T-cell (primary cell): ENCODE measurements at regions not wholly inside any gene's neighbourhood (a gene's known extent, or its start where the extent isn't known, plus 50 kb on each side); places are given as distances from the start of the nearest gene placed in this dataset.

Experiments
- ATAC-seq, 4 experiments: fragments of 200-7000 bp in 3 of 4; fragments of 150-1000 bp in 1 of 4; cut with Tn5 transposase; replicated peaks in 1 of 4; 1 replicate in 3 of 4; 2 replicates in 1 of 4; pipeline ENCODE4 v1.10.0; 2021; ENCODE audit warnings: moderate library complexity in 3 of 4, mild to moderate bottlenecking in 2 of 4, moderate number of reproducible peaks in 1 of 4
- CTCF ChIA-PET, 2 donors: fragments of 300-600 bp; sonication (Branson Sonifier 250); formaldehyde crosslinking; loops; one replicate each; lab custom pipeline; 2022; ENCODE audit warnings: antibody characterized with exemption in 2 of 2; lab: Charles Lee
- POLR2A ChIA-PET, 2 donors: fragments of 300-600 bp; sonication (Branson Sonifier 250); formaldehyde crosslinking; loops; one replicate each; lab custom pipeline; 2022; ENCODE audit warnings: antibody characterized with exemption in 2 of 2; lab: Charles Lee
- DNase-seq, 35 experiments: peaks; one replicate each; pipeline versions ENCODE4 v3.0.0 to v3.0.0-alpha.2; 2013 to 2023
- H3K27ac ChIP-seq: one replicate; pipeline ENCODE4 v1.5.1; 2013; ENCODE audit warnings: low read length
- H3K27me3 ChIP-seq, 2 experiments: replicated peaks in 1 of 2; 1 replicate in 1 of 2; 2 replicates in 1 of 2; pipeline versions ENCODE4 v1.6.1 to v1.7.0; 2013; ENCODE audit warnings: low read length in 1 of 2, mixed read lengths in 1 of 2; ENCODE audit not compliant: control insufficient read depth in 2 of 2, insufficient read depth in 2 of 2; ENCODE audit errors: extremely low read depth in 1 of 2
- H3K36me3 ChIP-seq, 2 donors: 1 replicate in 1 of 2; 2 replicates in 1 of 2; pipeline versions ENCODE4 v1.6.1 to v1.7.0; 2013; ENCODE audit warnings: low read length in 1 of 2; ENCODE audit not compliant: control insufficient read depth in 2 of 2, insufficient read depth in 1 of 2; ENCODE audit errors: extremely low read depth in 1 of 2
- H3K4me1 ChIP-seq, 2 experiments: 1 replicate in 1 of 2; 2 replicates in 1 of 2; pipeline versions ENCODE4 v1.6.1 to v1.7.0; 2013; ENCODE audit warnings: low read length in 2 of 2, mixed read lengths in 1 of 2; ENCODE audit not compliant: insufficient read depth in 2 of 2, control insufficient read depth in 1 of 2; ENCODE audit errors: extremely low read depth in 1 of 2
- H3K4me3 ChIP-seq, 2 donors: 1 replicate in 1 of 2; 2 replicates in 1 of 2; pipeline versions ENCODE4 v1.5.1 to v1.7.0; 2013; ENCODE audit warnings: mild to moderate bottlenecking in 2 of 2, low read length in 1 of 2, moderate library complexity in 1 of 2; ENCODE audit not compliant: control insufficient read depth in 1 of 2; ENCODE audit errors: extremely low read depth in 1 of 2
- H3K9me3 ChIP-seq: 2 replicates; pipeline ENCODE4 v1.7.0; 2013
- H3K27ac Mint-ChIP-seq, 2 donors: one replicate each; pipeline ENCODE4 v1.8.0; 2020 to 2021; ENCODE audit warnings: mild to moderate bottlenecking in 2 of 2, mixed read lengths in 2 of 2
- H3K27me3 Mint-ChIP-seq, 2 donors: one replicate each; pipeline ENCODE4 v1.8.0; 2021 to 2022; ENCODE audit warnings: mixed read lengths in 2 of 2
- H3K36me3 Mint-ChIP-seq: one replicate; pipeline ENCODE4 v1.8.0; 2021; ENCODE audit warnings: mixed read lengths
- H3K4me1 Mint-ChIP-seq, 3 donors: one replicate each; pipeline ENCODE4 v1.8.0; 2020 to 2022; ENCODE audit warnings: mixed read lengths in 3 of 3, mild to moderate bottlenecking in 1 of 3
- H3K4me3 Mint-ChIP-seq, 3 donors: one replicate each; pipeline ENCODE4 v1.8.0; 2020 to 2022; ENCODE audit warnings: mild to moderate bottlenecking in 3 of 3, mixed read lengths in 3 of 3, moderate library complexity in 3 of 3
- H3K9me3 Mint-ChIP-seq, 3 donors: one replicate each; pipeline ENCODE4 v1.8.0; 2020 to 2022; ENCODE audit warnings: mixed read lengths in 3 of 3
- WGBS: methylation state at CpG from one replicate; pipeline ENCODE4 v1.1.5; 2013; ENCODE audit warnings: missing lambda C conversion rate; ENCODE audit not compliant: insufficient coverage; 5-methylcytosine and 5-hydroxymethylcytosine counted together

DNA sequence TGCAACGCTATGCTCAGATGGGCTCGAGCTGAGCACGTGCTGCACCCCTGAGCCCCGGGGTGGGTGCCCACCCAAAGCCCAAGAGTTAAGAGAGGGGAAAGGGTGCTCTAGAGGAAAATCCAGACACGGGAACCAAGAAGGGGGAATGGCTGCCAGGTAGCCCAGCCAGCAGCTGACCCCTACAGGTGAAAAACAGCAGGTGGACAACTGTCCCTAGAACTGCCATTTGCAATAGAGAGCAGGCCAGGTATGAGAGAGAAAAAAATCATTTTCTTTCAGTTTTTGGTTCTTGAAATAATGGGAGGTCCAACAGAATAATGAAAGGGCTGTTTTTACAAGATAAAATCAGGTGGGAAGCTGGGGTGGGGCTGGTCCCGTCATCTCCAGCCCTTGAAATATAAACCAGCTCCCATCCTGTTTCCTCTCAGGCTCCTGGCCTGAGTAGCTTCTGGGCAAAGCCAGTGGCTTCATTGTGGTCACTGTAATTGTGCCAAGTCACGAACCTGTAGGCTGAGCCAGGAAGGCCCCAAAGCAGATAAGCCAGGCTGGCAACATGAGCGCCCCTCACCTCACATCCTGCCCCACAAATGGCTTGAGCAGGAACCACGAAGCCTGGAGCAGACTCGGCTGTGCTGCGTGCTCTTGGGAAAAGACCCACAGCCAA lies 257.8 kb downstream of the SNX10 start:
- no peak for DNase-seq
- Histone ChIP-seq H3K9me3 (no peaks in the 10 kb centered on the region), H3K27me3 (peaks cover 0 to 24% of the 10 kb centered on the region in 2 experiments), H3K36me3 (no peaks in the 10 kb centered on the region), H3K27ac (no peak overlapping the region), H3K4me3 (no peak overlapping the region), H3K4me1 (no peaks in the 10 kb centered on the region)
- Mint-ChIP-seq H3K4me1 (no peaks in the 10 kb centered on the region), H3K27ac (no peak overlapping the region), H3K4me3 (no peak overlapping the region), H3K9me3 (no peaks in the 10 kb centered on the region), H3K27me3 (peaks cover 37% of the 10 kb centered on the region in 2 donors), H3K36me3 (no peaks in the 10 kb centered on the region)
- no peak for ATAC-seq
- CTCF ChIA-PET = no interaction called here
- POLR2A ChIA-PET = no interaction called here
- WGBS = 47% methylated on average over 8 of the region's 11 CpGs

DNA sequence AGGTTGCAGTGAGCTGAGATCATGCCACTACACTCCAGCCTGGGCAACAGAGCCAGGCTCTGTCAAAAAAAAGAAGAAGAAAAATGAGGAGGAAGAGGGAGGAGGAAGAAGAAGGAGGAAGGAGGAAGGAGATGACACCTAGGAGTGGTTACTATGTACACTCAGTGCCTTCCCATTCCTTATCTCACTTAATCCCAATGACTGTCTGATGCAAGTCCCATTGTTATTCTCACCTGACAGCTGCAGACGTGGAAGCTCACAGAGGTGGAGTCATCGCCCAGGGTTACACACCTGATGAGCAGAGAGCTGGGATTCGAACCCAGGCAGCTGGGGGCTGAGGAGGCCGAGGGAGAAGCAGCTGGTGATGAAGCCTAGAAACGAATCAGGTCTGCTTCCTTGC lies 258.8 kb downstream of the SNX10 start:
- Histone ChIP-seq H3K36me3 (no peaks in the 10 kb centered on the region), H3K27me3 (peaks cover 0 to 24% of the 10 kb centered on the region in 2 experiments), H3K27ac (no peak overlapping the region), H3K4me1 (no peaks in the 10 kb centered on the region), H3K4me3 (no peak overlapping the region), H3K9me3 (no peaks in the 10 kb centered on the region)
- Mint-ChIP-seq H3K36me3 (no peaks in the 10 kb centered on the region), H3K27ac (no peak overlapping the region), H3K4me3 (no peak overlapping the region), H3K4me1 (no peaks in the 10 kb centered on the region), H3K9me3 (no peaks in the 10 kb centered on the region), H3K27me3 (peaks cover 30 to 36% of the 10 kb centered on the region in 2 donors)
- no peak for ATAC-seq
- no peak for DNase-seq
- ChIA-PET CTCF (no interaction called here), POLR2A (no interaction called here)
- WGBS = 59% methylated on average over 4 of the region's 5 CpGs

DNA sequence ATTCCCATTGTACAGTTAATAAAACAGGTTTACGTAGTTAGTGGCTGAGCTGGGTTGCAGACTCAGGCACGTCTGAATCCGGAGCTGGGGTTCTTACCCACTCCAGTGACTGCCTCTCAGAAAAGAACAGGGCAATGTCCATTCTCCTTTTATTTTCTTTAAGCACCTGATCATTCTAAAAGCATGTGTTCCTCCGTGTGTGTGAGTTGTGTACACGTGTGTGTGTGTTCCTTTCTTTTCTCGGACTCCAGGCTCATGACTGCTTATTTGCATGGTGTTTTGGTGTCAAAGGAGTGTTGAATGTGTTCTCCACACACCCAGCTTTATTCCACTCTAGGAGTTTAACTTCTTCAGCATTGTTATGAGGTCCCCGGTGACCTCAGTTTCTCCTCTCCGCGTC lies 260.1 kb downstream of the SNX10 start:
- POLR2A ChIA-PET = no interaction called here
- H3K4me1 Mint-ChIP-seq = no peaks in the 10 kb centered on the region
- CTCF ChIA-PET = no interaction called here

DNA sequence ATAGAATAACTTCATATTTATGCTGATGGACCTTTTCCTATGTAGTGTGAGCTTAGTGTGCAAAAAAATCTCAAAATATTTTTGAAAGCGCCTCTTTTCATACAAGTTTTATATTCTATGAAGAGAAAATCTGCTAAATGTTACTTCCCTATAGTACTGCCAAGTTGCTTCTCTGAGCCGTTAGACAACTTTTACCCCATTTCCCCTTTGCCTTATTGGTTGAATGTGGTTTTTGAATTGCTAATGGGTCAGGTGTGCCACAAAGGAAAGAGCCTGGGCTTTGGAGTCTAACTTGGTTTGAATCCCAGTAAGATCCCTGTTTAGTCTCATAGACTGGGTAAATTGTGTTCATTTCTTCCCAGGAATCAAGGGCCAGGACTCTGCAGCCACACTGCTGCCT lies 261.5 kb downstream of the SNX10 start:
- no peaks in the 10 kb centered on the region for H3K36me3 ChIP-seq
- no peaks in the 10 kb centered on the region for H3K4me1 ChIP-seq
- peaks cover 0 to 16% of the 10 kb centered on the region in 2 experiments for H3K27me3 ChIP-seq
- no CpG with 5 or more reads among the region's 2 CpGs for whole genome bisulfite sequencing
- ChIA-PET POLR2A (interaction anchor here in 1 of 2 donors (0.7 kb wide), 1 partner anchor 61 kb away, joined by 3 read pairs; no protein-coding TSS in a partner anchor), CTCF (no interaction called here)
- Mint-ChIP-seq H3K4me1 (no peaks in the 10 kb centered on the region), H3K27me3 (peaks cover 19 to 26% of the 10 kb centered on the region in 2 donors), H3K4me3 (no peak overlapping the region), H3K36me3 (no peaks in the 10 kb centered on the region), H3K27ac (no peak overlapping the region), H3K9me3 (no peaks in the 10 kb centered on the region)
- H3K27ac ChIP-seq = no peak overlapping the region
- no peak overlapping the region for H3K4me3 ChIP-seq
- ATAC-seq (no peak), DNase-seq (no peak)
- no peaks in the 10 kb centered on the region for H3K9me3 ChIP-seq

More for the DNA sequence above, 260.1 kb downstream of the SNX10 start:
- H3K27me3 ChIP-seq = peaks cover 0 to 21% of the 10 kb centered on the region in 2 experiments
- no peak for DNase-seq
- no peak overlapping the region for H3K4me3 ChIP-seq
- H3K27ac Mint-ChIP-seq = no peak overlapping the region
- no peak overlapping the region for H3K27ac ChIP-seq
- no CpG with 5 or more reads among the region's 9 CpGs for WGBS
- H3K9me3 ChIP-seq = no peaks in the 10 kb centered on the region
- H3K9me3 Mint-ChIP-seq = no peaks in the 10 kb centered on the region
- ATAC-seq = no peak
- peaks cover 22 to 34% of the 10 kb centered on the region in 2 donors for H3K27me3 Mint-ChIP-seq
- H3K4me1 ChIP-seq = no peaks in the 10 kb centered on the region
- no peaks in the 10 kb centered on the region for H3K36me3 Mint-ChIP-seq
- no peak overlapping the region for H3K4me3 Mint-ChIP-seq
- H3K36me3 ChIP-seq = no peaks in the 10 kb centered on the region

DNA sequence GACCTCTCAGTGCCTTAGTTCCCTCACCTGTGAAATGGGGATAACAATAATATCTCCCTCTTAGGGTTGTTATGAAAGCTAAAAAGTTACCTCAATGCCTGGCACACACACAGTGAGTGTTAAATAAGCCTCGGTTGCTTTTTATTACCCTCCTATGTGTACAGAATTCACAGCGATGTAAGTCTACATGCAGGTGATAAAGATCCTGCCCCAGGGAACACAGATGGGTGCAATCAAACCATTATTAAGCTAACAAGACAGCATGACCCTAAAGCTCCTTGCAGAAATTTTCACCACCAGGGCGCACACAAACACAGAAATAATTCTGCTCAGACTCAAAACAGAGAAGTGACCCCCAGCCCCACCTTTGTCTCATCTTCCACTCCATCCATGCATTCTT lies 261.9 kb downstream of the SNX10 start:
- 97% methylated on average over 3 of the region's 3 CpGs for WGBS
- Mint-ChIP-seq H3K27me3 (peaks cover 14 to 21% of the 10 kb centered on the region in 2 donors), H3K9me3 (no peaks in the 10 kb centered on the region), H3K4me3 (no peak overlapping the region), H3K36me3 (no peaks in the 10 kb centered on the region), H3K4me1 (no peaks in the 10 kb centered on the region), H3K27ac (no peak overlapping the region)
- Histone ChIP-seq H3K27ac (no peak overlapping the region), H3K4me1 (no peaks in the 10 kb centered on the region), H3K9me3 (no peaks in the 10 kb centered on the region), H3K27me3 (peaks cover 0 to 13% of the 10 kb centered on the region in 2 experiments), H3K36me3 (no peaks in the 10 kb centered on the region), H3K4me3 (no peak overlapping the region)
- DNase-seq = no peak
- POLR2A ChIA-PET = interaction anchor here in 1 of 2 donors (0.7 kb wide), 1 partner anchor 61 kb away, joined by 3 read pairs; no protein-coding TSS in a partner anchor
- CTCF ChIA-PET = no interaction called here
- no peak for ATAC-seq

DNA sequence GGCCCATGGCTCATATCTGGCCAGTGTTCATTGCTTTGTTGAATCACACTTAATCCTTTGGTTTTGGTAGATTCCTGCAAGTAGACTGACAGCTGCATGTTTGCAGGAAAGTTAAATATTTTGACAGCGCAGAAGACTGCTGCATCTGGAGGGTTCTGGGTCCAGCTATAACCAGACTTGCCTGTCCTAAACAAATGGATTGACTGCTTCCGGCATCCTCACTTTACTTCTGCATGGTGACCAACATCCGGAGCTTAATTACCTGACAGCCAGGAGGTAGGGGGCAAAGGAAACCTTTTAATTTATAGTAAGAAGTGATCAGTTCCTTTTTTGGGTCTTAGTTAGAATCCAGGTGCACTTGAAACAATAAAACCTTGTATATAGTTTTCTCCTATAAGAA lies 263.3 kb downstream of the SNX10 start:
- peaks cover 13 to 15% of the 10 kb centered on the region in 2 donors for H3K27me3 Mint-ChIP-seq
- 86% methylated on average over 1 of the region's 3 CpGs for WGBS
- CTCF ChIA-PET = no interaction called here
- H3K4me3 Mint-ChIP-seq = no peak overlapping the region
- H3K27me3 ChIP-seq = peaks cover 0 to 8% of the 10 kb centered on the region in 2 experiments
- H3K4me1 ChIP-seq = no peaks in the 10 kb centered on the region
- H3K36me3 Mint-ChIP-seq = no peaks in the 10 kb centered on the region
- ATAC-seq (no peak), DNase-seq (no peak)
- H3K9me3 Mint-ChIP-seq = no peaks in the 10 kb centered on the region
- no peak overlapping the region for H3K27ac Mint-ChIP-seq
- H3K36me3 ChIP-seq = no peaks in the 10 kb centered on the region
- no peaks in the 10 kb centered on the region for H3K4me1 Mint-ChIP-seq
- no peak overlapping the region for H3K27ac ChIP-seq
- no peak overlapping the region for H3K4me3 ChIP-seq
- no peaks in the 10 kb centered on the region for H3K9me3 ChIP-seq
- POLR2A ChIA-PET = no interaction called here
